ENCODE measurements at regions not wholly inside any gene's neighbourhood (a gene's known extent, or its start where the extent isn't known, plus 50 kb on each side); places are given as distances from the start of the nearest gene placed in this dataset.
A peak's percentile ranks its signal among the peaks of the same experiment; 100 is the strongest.

DNA sequence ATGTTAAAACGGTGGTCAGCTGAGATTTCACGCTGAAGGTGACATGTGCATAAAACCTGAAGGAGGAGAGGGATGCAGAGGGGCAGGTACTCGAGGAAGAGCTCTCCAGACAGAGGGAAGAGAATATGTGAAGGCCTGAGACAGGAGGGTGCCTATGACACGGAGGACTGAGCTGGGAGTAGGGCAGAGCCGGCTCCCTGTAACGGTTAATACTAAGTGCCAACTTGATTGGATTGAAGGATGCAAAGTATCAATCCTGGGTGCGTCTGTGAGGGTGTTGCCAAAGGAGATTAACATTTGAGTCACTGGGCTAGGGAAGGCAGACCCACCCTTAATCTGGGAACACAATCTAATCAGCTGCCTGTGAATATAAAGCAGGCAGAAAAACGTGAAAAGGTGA, 136.2 kb upstream of the SYT6 start:
- WGBS, 2 donors: 43 to 52% methylated on average over 8 of the region's 8 CpGs
- intact Hi-C loops (cut with DNase I): loop anchor here in 1 of 3 donors (5.0 kb wide), 1 partner anchor 308 kb away; no protein-coding TSS in a partner anchor
- Histone ChIP-seq H3K4me3 (no peak overlapping the region), H3K27ac (no peak overlapping the region), H3K4me1 (no peaks in the 10 kb centered on the region), H3K9me3 (no peaks in the 10 kb centered on the region), H3K36me3 (no peaks in the 10 kb centered on the region), H3K27me3 (no peaks in the 10 kb centered on the region)
- DNase-seq (no peak), ATAC-seq (no peak), FAIRE-seq (no peak)
- no peak for TF ChIP-seq CTCF (IDR thresholded peaks at IDR 0.05)

DNA sequence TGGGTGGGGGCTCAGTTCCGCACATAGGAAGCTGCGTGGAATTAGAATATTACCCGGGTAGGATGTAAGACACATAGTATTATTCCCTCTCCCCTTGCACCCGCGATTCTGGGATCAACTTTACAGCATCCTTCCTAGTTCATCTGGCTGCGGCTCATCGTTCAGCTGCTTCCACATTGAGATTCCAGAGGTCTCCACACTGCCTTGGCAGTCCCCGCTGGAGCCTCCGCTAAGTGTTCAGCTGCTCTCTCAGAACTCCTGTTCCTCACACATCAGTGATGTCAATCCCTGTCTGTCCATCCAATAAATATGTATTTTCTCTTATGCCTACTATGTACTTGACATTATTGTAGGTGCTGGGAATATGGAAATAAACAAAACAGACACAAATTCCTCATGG, 135.6 kb upstream of the SYT6 start:
- ATAC-seq: no peak
- Histone ChIP-seq H3K27ac (no peak overlapping the region), H3K36me3 (no peaks in the 10 kb centered on the region), H3K4me1 (no peaks in the 10 kb centered on the region), H3K9me3 (no peaks in the 10 kb centered on the region), H3K4me3 (no peak overlapping the region), H3K27me3 (no peaks in the 10 kb centered on the region)
- DNase-seq: no peak
- FAIRE-seq: no peak
- intact Hi-C loops (cut with DNase I): loop anchor here in 1 of 3 donors (5.0 kb wide), 1 partner anchor 307 kb away; no protein-coding TSS in a partner anchor
- WGBS, 2 donors: 65 to 81% methylated on average over 9 of the region's 9 CpGs
- TF ChIP-seq CTCF (IDR thresholded peaks at IDR 0.05): no peak

DNA sequence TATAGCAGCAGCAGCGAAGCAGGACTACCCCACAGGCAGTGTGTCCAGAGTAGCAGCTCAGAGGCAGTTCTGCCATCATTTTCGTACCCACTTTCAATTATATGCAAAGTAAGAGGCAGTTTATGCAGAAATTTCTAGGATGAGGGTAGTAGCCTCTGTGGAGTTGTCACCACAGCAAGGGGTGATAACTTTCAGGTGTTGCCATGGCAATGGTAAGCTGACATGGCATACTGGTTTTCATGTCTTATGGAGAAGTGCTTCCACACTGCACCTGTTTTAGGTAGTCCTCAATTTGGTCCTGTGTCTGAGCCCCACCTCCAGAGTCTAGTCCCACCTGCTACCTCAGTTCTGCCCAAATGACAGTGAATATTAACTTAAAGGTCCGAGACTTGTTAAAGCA, 133.3 kb upstream of the SYT6 start:
- intact Hi-C loops (cut with DNase I): loop anchor here in 1 of 3 donors (5.0 kb wide), 1 partner anchor 305 kb away; no protein-coding TSS in a partner anchor
- H3K4me1 ChIP-seq: no peaks in the 10 kb centered on the region
- no peak overlapping the region for H3K4me3 ChIP-seq
- no peaks in the 10 kb centered on the region for H3K36me3 ChIP-seq
- H3K27ac ChIP-seq: no peak overlapping the region
- no peak for FAIRE-seq
- no peak for TF ChIP-seq CTCF (IDR thresholded peaks at IDR 0.05)
- DNase-seq: no peak
- no peaks in the 10 kb centered on the region for H3K27me3 ChIP-seq
- WGBS, 2 donors: 71 to 82% methylated on average over 3 of the region's 3 CpGs
- H3K9me3 ChIP-seq: no peaks in the 10 kb centered on the region
- ATAC-seq: no peak

DNA sequence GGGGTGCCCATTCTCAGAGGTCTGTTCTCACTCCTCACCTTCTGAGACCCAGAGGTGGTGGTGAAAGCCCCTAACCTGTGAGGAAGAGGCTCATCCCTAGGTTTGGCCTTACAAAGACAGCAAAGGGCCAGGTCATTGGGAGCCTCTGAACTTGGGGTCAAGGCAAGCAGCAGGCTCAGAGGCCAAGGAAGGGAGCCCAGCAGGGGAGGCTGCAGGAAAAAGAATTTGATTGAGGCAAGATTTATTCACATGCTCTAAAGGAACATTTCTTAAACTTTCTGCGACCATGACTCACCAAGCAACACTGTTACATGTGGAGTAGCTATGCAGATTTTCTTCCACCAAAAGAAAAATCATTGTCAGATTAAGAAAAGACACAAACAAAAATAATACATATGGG, 132.5 kb upstream of the SYT6 start:
- intact Hi-C loops (cut with DNase I): loop anchor here in 1 of 3 donors (5.0 kb wide), 1 partner anchor 304 kb away; no protein-coding TSS in a partner anchor
- FAIRE-seq (no peak), DNase-seq (no peak), ATAC-seq (no peak)
- Histone ChIP-seq H3K36me3 (no peaks in the 10 kb centered on the region), H3K4me3 (no peak overlapping the region), H3K4me1 (no peaks in the 10 kb centered on the region), H3K27ac (no peak overlapping the region), H3K9me3 (no peaks in the 10 kb centered on the region), H3K27me3 (no peaks in the 10 kb centered on the region)
- 49 to 67% methylated on average over 1 of the region's 1 CpG for WGBS, 2 donors
- TF ChIP-seq CTCF (IDR thresholded peaks at IDR 0.05): no peak

DNA sequence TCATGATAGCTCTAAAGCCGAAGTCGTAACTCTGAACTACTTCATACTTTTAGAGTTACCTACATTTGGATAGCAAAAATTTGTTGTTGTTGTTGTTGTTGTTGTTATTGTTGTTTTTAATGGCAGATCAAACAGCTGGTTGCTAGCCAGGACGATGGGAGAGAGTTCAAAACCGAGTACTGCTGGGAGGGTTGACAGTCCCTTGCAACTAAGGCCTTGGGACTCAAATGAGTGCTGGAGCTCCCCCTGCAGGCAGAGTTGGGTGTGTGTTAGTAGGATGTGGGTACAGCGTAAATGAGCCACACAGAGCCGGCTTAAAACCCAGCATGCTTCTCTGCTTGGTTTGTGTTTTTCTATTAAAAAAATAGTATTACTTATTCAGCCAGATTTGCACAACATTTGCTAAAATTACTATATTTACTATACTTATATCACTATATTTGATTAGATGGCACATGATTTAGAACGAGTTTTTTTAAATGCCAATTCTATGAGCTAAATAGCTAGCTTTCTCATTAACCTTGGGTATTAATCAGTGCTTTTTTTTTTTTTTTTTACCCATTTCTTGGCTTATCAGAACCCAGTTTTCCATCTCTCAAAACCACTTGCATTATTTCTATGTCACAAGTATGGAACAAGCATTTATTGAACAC, 129.2 kb upstream of the SYT6 start:
- peak; percentile 95 to 100 (median 99) for ATAC-seq
- Histone ChIP-seq H3K4me3 (no peak overlapping the region), H3K9me3 (no peaks in the 10 kb centered on the region), H3K36me3 (no peaks in the 10 kb centered on the region), H3K27ac (no peak overlapping the region), H3K27me3 (no peaks in the 10 kb centered on the region), H3K4me1 (no peaks in the 10 kb centered on the region)
- DNase-seq: peak; percentile 71 to 91 (median 83)
- intact Hi-C loops (cut with DNase I): loop anchor here in 1 of 3 donors (5.0 kb wide), 1 partner anchor 301 kb away; no protein-coding TSS in a partner anchor
- TF ChIP-seq CTCF (IDR thresholded peaks at IDR 0.05): peak; percentile 60 to 84 (median 76)
- FAIRE-seq: peak; percentile 90
- 31 to 33% methylated on average over 7 of the region's 7 CpGs for WGBS, 2 donors
